Vagina (tissue), 2 donors: ENCODE measurements at regions not wholly inside any gene's neighbourhood (a gene's known extent, or its start where the extent isn't known, plus 50 kb on each side); places are given as distances from the start of the nearest gene placed in this dataset.

ENCODE experiments used
- DNase-seq, 2 donors: peaks; one replicate each; pipeline ENCODE4 v3.0.0-alpha.2; 2017; ENCODE audit errors: extremely low spot score in 2 of 2
- H3K27ac ChIP-seq: fragments of 200-600 bp; sonication (generic); one replicate; pipeline ENCODE4 v1.5.1; 2019
- H3K27me3 ChIP-seq: fragments of 200-600 bp; sonication (generic); one replicate; pipeline ENCODE4 v1.5.1; 2019
- H3K36me3 ChIP-seq, 2 donors: fragments of 200-600 bp; sonication (generic); one replicate each; pipeline ENCODE4 v1.5.1; 2017 to 2019
- H3K4me1 ChIP-seq: fragments of 200-600 bp; sonication (generic); one replicate; pipeline ENCODE4 v1.5.1; 2019
- H3K4me3 ChIP-seq, 2 donors: fragments of 200-600 bp; sonication (generic); 1 replicate in 1 of 2; 2 replicates in 1 of 2; pipeline ENCODE4 v1.5.1; 2016 to 2019
- H3K9me3 ChIP-seq: fragments of 200-600 bp; sonication (generic); one replicate; pipeline ENCODE4 v1.5.1; 2019
- POLR2A ChIP-seq, 2 donors: fragments of 450-650 bp; IDR thresholded peaks; one replicate each; pipeline ENCODE4 v1.6.1; 2017; ENCODE audit warnings: antibody characterized with exemption in 2 of 2, mild to moderate bottlenecking in 2 of 2, moderate library complexity in 2 of 2
- POLR2AphosphoS5 ChIP-seq, 2 donors: sonication (generic); formaldehyde crosslinking; IDR thresholded peaks; one replicate each; pipeline ENCODE4 v1.9.0; 2017; ENCODE audit warnings: antibody characterized with exemption in 2 of 2, mild to moderate bottlenecking in 2 of 2, low read depth in 1 of 2; ENCODE audit not compliant: insufficient read depth in 1 of 2
- intact Hi-C: fragments of 100-400 bp; cut with DNase I; formaldehyde crosslinking; loops from one replicate; pipeline ENCODE4 v1.15.1; 2023
- TF ChIP-seq, protein P1 (sequence below), 3 experiments: fragments of 450-650 bp in 2 of 3; fragments of 200-600 bp in 1 of 3; sonication (generic) in 1 of 3; IDR thresholded peaks; one replicate each; pipeline ENCODE4 v1.5.1; 2017 to 2019; ENCODE audit warnings: antibody characterized with exemption in 3 of 3, mild to moderate bottlenecking in 2 of 3, moderate library complexity in 2 of 3

DNA sequence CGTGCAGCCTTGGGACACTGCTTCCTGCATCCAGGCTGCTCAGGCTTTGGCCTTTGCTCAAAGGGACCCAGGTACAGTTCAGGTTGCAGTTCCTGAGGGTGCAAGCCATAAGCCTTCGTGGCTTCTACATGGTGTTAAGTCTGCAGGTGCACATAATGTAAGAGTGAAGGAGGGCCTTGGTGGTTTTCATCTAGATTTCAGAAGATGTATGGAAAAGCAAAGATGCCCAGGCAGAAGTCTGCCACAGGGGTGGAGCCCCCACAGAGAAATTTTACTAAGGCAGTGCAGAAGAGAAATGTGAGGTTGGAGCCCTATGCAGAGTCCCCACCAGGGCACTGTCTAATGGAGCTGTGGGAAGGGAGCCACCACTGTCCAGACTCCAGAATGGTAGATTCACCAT is 200.9 kb downstream of the ICE1 start:
- Histone ChIP-seq H3K4me1 (no peaks in the 10 kb centered on the region), H3K4me3 (no peak overlapping the region), H3K27me3 (no peaks in the 10 kb centered on the region), H3K9me3 (no peaks in the 10 kb centered on the region), H3K36me3 (no peaks in the 10 kb centered on the region), H3K27ac (no peak overlapping the region)
- DNase-seq: no peak
- intact Hi-C loops: no loop called here
- TF ChIP-seq POLR2A (IDR thresholded peaks at IDR 0.05) (no peak), POLR2AphosphoS5 (IDR thresholded peaks at IDR 0.05; ENCODE audit: insufficient read depth in 1 of 2, low read depth in 1 of 2) (no peak)
- TF ChIP-seq, protein P1, sequence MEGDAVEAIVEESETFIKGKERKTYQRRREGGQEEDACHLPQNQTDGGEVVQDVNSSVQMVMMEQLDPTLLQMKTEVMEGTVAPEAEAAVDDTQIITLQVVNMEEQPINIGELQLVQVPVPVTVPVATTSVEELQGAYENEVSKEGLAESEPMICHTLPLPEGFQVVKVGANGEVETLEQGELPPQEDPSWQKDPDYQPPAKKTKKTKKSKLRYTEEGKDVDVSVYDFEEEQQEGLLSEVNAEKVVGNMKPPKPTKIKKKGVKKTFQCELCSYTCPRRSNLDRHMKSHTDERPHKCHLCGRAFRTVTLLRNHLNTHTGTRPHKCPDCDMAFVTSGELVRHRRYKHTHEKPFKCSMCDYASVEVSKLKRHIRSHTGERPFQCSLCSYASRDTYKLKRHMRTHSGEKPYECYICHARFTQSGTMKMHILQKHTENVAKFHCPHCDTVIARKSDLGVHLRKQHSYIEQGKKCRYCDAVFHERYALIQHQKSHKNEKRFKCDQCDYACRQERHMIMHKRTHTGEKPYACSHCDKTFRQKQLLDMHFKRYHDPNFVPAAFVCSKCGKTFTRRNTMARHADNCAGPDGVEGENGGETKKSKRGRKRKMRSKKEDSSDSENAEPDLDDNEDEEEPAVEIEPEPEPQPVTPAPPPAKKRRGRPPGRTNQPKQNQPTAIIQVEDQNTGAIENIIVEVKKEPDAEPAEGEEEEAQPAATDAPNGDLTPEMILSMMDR (IDR thresholded peaks at IDR 0.05): no peak

DNA sequence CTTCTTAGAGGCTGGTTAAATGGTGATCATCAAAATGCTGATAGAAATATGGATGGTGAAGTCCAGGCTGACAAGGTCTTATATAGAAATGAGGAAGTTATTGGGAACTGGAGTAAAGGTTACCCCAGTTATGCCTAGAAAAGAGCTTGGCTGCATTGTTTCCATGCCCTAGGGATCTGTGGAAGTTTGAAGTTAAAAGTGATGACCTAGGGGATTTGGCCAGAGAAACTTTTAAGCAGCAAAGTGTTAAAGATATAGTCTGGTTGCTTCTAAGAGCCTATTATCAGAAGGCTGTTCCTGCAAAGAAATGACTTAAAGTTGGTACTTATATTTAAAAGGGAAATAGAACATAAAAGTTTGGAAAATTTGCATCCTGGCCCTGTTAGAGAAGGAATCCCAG is 200.3 kb downstream of the ICE1 start:
- no peak overlapping the region for H3K4me3 ChIP-seq
- intact Hi-C loops: no loop called here
- H3K36me3 ChIP-seq: no peaks in the 10 kb centered on the region
- no peaks in the 10 kb centered on the region for H3K9me3 ChIP-seq
- H3K27me3 ChIP-seq: no peaks in the 10 kb centered on the region
- H3K27ac ChIP-seq: no peak overlapping the region
- TF ChIP-seq, protein P1 (IDR thresholded peaks at IDR 0.05): no peak
- TF ChIP-seq POLR2AphosphoS5 (IDR thresholded peaks at IDR 0.05; ENCODE audit: insufficient read depth in 1 of 2, low read depth in 1 of 2): no peak
- no peak for TF ChIP-seq POLR2A (IDR thresholded peaks at IDR 0.05)
- no peak for DNase-seq
- H3K4me1 ChIP-seq: no peaks in the 10 kb centered on the region

DNA sequence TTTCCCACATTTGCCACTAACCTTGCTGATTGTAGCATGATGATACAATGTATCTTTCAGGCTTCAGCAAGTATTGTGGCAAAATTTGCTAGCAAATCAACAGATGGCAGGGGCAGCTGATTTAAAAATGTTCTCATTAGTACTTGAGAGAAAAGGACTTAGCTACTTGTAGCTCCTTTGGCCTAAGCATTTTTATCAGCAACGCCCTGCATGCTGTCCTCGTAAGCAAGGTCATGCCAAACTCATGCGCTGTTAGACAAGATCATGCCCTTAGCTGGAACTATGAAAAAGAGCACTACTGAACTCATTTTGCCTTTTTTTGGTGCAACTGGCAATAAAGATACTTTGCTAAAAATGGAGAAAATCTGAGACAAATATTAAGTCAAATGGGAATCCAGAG is 197.1 kb downstream of the ICE1 start:
- no peak for DNase-seq
- intact Hi-C loops: no loop called here

DNA sequence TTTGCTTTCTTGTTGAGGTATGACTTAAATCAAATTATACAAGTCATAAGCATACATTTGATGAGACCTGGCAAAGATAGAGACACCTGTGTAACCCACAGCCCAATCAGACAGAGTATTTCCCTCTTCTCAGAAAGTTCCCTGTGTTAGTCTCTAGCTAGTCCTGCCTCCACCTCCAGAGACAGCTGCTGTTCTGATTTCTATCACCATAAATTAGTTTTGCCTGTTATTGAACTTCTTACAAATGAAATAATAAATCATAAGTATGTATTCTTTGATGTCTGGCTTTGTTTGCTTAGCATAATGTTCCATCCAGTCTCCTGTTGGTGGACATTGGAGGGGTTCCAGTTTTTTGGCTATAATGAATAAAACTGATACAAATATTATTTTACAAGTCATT is 194.5 kb downstream of the ICE1 start:
- Histone ChIP-seq H3K27ac (no peak overlapping the region), H3K27me3 (no peaks in the 10 kb centered on the region), H3K9me3 (no peaks in the 10 kb centered on the region), H3K36me3 (no peaks in the 10 kb centered on the region), H3K4me1 (no peaks in the 10 kb centered on the region), H3K4me3 (no peak overlapping the region)
- DNase-seq: no peak
- intact Hi-C loops: no loop called here
- TF ChIP-seq POLR2AphosphoS5 (IDR thresholded peaks at IDR 0.05; ENCODE audit: insufficient read depth in 1 of 2, low read depth in 1 of 2) (no peak), POLR2A (IDR thresholded peaks at IDR 0.05) (no peak)
- TF ChIP-seq, protein P1 (IDR thresholded peaks at IDR 0.05): no peak

More for the DNA sequence above, 197.1 kb downstream of the ICE1 start:
- H3K4me1 ChIP-seq: no peaks in the 10 kb centered on the region
- no peak overlapping the region for H3K27ac ChIP-seq
- no peaks in the 10 kb centered on the region for H3K36me3 ChIP-seq
- H3K27me3 ChIP-seq: no peaks in the 10 kb centered on the region
- TF ChIP-seq POLR2AphosphoS5 (IDR thresholded peaks at IDR 0.05; ENCODE audit: insufficient read depth in 1 of 2, low read depth in 1 of 2) (no peak), POLR2A (IDR thresholded peaks at IDR 0.05) (no peak)
- TF ChIP-seq, protein P1 (IDR thresholded peaks at IDR 0.05): no peak
- H3K4me3 ChIP-seq: no peak overlapping the region
- H3K9me3 ChIP-seq: no peaks in the 10 kb centered on the region

DNA sequence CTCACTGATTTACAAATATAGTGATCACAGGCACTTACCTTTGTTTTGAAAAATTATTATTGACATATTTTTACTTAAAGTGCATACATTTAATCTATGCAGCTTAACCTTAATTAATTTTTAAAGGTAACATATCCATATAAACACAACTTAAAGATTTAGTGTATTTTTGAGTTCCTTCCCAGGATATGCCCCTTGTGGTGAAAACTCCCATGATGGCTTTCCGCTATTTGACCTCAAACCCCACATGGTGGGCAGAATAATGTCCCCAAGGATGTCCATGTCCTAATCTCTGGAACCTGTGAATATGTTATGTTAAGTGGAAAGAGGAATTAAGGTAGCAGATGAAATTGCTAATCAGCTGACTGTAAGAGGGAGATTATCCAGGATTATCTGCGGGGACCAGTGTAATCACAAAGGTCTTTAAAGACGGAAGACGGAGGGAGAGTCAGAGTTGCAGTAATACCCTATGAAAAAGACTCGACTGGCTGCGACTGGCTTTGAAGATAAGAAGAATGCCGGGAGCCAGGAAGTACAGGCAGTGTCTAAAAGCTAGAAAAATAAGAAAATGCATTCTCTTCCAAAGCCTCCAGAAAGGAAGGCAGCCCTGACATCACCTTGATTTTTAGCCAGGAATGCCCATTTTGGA is 193.9 kb downstream of the ICE1 start:
- H3K36me3 ChIP-seq: no peaks in the 10 kb centered on the region
- no peak for DNase-seq
- intact Hi-C loops: no loop called here

More for the DNA sequence above, 193.9 kb downstream of the ICE1 start:
- no peaks in the 10 kb centered on the region for H3K27me3 ChIP-seq
- H3K9me3 ChIP-seq: no peaks in the 10 kb centered on the region
- no peak overlapping the region for H3K27ac ChIP-seq
- H3K4me3 ChIP-seq: no peak overlapping the region
- TF ChIP-seq, protein P1 (IDR thresholded peaks at IDR 0.05): no peak
- TF ChIP-seq POLR2A (IDR thresholded peaks at IDR 0.05) (no peak), POLR2AphosphoS5 (IDR thresholded peaks at IDR 0.05; ENCODE audit: insufficient read depth in 1 of 2, low read depth in 1 of 2) (no peak)
- no peaks in the 10 kb centered on the region for H3K4me1 ChIP-seq
